CD4-positive, alpha-beta T cell treated with Interleukin-10 for 1 hour (primary cell): ENCODE measurements at regions not wholly inside any gene's neighbourhood (a gene's known extent, or its start where the extent isn't known, plus 50 kb on each side); places are given as distances from the start of the nearest gene placed in this dataset.
"Not testable (repeated sequence)": the region's sequence is repeated elsewhere in the genome, so short reads cannot be mapped to it uniquely, and the experiment has no call there.

Experiments
- DNase-seq: peaks from one replicate; pipeline ENCODE4 v3.0.0-alpha.2; 2020

DNA sequence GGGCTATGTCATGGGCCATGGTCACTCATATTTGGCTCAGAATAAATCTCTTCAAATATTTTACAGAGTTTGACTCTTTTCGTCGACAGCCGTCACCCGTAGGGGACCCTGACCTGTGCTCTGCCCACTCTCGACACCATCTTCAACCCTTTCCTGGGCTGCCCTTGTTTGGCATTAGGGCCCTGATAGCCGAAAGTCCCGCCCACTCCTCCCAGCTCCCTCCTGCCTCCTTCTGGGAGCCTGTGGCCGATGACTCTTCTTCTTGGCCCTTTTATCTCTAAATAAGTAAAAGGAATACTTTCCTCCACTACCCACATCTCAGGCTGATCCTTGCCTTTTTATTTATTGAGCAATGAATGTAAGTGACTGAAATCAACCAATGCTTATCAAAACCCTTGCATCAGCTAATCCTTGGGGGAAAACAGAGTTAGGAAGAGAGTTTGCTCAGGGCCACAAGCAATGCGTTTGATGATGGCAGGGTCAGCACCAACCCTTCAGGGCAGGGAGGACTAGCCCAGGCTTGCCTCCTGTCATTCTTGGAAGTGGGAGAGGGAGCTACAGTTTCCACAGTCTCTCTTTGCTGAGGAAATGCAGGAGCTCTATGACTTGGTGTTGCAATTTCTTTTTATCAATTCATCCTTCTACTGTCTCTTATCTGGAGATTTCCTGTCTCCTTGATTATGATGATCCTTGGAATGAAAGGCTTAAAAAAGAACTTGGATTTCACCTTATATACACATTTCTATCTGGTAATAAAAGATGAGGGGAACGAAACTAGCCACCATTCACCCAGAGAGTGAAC is 218.2 kb upstream of the PODXL start:
- no peak for DNase-seq

DNA sequence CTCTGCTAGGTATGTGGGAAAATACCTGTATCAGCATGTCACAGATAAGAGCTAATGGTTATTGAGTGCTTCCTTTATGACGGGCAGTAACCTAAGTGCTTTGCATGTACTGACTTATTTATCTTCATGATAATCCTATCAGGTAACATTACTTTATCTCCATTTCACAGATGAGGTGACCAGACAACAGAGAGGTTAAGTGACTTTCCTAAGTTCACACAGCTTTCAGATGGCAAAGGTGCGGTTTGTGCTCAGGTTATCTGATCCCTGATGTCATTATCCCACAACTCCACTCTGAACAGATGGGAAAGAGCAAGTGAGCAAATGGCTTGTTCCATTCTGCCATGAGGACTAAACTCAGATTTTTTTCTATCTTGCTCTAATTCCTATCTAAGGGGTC is 217.0 kb upstream of the PODXL start:
- DNase-seq, result no peak

DNA sequence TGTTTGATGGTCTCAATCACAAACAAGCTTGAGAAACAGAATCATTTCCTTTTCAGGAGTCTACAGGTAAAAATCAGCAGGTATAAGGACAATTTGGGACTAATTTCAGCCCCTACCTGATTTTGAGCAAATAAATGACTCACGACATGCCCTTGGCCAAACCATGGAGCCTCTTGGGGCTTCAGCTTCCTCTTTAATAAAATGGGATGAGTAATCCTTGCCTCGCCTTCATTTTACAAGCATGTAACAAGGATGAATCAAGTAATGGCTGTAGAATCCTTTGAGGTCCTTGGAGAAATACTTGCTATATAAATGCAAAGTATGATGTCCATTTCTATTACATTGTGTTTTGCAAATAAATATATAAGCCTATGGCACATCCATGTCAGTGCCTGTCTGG is 212.8 kb upstream of the PODXL start:
- DNase-seq, result no peak

DNA sequence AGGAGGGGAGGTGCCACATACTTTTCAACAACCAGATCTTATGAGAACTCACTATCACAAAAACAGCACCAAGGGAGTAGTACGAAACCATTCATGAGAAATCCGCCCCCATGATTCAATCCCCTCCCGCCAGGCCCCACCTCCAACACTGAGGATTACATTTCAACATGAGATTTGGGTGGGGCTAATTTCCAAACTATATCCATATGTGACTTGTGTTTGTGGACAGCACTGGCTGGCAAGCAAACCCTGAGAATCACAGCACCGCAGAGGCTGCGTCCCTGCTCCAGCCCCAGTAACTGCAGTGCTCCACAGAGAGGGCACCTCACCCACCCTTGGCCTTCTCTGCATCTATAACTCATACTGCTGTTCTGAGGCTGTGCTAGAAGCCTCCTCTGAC is 211.2 kb upstream of the PODXL start:
- no peak for DNase-seq

DNA sequence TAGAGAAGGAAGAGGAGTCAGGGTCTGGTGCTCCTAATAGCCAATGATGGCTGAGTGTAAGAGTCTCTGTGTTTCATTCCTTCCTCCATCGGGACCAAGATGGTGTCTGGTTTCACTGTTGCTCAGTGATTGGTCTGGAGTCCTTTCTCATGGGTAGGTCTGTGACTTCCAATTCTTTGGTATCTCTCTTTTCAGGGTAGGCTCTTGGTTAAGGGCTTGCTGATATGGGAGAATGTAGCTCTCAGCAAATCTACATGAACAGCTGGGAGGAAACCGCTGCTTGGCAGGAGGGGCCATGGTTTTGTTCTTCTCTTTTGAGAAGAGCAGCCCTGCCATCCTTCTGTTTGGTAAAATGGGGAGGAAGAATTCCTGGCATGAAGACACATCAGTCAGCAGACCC is 209.1 kb upstream of the PODXL start:
- no peak for DNase-seq

DNA sequence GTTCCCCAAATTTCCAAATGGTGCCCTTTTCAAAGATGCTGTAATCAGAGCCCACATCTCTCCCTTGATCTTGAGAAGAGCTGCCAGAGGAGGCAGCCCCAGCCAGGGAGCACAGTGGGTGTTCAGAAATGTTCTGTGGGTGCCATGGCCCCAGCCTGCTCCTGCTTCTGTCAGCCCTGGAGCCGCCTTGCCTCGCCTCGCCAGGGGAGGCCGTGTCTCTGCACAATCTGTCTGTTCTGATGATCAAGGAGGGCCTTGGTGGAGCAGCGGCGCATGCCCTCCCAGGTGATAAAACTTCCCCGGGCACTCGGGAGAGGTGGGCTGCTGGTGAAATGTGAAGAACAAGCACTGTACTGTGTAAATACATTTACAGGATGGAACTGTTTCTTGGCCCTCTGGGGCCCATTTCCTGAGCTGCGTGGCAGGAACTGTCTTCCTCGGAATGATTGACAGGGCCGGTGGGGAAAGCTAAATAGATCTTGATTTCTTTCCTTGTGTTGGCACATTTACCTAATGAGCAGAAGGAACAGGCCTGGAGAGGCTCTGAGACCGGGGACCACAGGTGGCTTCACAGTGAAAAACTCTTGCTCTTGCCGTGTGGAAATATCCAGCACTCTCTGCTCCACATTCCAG is 207.8 kb upstream of the PODXL start:
- no peak for DNase-seq

DNA sequence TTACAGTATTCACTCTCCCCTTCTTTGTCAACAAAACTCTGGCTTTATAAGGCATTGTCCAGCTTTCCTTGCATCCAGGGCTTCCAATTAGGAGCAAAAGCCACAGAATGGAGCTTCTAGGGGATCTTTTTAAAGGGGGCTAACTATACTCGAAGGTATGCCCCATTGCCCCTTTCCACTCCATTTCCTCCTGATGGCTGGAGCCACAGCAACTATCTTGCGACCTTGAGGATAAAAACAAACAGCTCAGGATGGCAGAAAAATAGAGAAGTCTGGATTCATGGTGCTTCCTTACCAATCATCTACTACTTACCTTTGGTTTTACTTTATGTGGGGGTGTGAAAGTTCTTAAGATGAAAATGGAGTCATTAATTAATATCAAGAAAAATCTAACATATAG is 206.3 kb upstream of the PODXL start:
- no peak for DNase-seq

DNA sequence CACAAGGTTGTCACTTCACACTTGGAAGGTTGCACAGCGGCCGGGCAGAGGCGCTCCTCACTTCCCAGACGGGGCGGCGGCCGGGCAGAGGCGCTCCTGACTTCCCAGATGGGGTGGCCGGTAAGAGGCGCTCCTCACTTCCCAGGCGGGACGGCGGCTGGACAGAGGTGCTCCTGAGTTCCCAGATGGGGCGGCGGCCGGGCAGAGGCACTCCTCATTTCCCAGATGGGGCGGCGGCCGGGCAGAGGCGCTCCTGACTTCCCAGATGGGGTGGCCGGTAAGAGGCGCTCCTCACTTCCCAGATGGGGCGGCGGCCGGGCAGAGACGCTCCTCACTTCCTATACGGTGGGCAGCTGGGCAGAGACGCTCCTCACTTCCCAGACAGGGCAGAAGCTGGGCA is 199.4 kb upstream of the PODXL start:
- DNase-seq, result not testable (repeated sequence)

DNA sequence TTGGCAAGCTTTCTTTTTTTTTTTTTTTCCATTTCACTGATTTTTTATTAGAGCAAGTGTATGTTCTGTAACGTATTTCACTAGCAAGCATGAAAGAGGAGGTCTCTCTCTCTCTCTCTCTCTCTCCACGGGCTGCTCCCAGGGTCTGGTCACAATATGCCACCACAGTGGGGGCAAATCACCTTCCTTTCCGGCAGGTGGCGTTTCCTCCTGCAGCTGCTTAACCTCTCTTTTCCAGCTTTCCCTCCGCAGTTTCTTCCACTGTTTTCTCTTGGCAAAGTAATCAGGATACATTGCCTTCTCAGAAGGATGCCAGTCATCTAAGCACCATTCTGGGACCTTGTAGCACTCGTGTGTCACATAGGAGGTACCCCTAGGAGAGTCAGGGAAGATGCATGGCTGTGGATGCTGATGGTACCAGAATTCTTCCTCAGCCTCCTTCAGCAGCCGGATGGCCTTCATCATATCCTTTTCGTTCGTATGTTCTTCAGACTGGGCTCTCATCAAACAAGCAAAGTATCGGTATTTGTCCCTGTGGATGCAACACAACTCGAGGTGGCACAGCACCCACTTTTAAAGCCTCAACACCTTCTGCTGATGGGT is 197.3 kb upstream of the PODXL start:
- no peak for DNase-seq

DNA sequence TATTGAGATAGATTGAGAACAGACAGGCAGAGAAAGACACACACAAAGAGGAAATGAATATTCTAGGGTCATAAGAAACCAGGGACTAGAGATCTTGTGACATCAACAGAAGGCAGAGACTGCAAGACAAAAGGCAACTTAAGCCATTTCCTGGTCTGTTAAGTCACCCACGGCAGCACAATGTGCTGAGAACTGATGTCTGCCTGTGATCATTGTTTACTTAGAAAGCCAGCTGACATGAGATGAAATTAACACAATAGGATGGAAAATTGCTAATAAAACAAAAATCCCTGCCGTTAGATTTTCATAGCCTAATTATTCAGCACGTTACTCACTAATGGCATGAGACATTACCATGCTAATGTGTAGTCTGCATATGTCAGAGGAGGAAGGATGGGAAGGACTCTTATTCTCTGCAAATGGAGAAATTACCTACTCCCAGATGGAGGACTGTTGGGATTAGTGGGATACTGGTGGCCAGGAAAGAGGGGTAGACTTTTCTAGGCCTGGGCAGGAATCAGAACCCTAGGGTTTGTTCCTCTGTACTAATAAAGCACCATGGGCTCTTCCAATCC is 191.3 kb upstream of the PODXL start:
- DNase-seq, result no peak

DNA sequence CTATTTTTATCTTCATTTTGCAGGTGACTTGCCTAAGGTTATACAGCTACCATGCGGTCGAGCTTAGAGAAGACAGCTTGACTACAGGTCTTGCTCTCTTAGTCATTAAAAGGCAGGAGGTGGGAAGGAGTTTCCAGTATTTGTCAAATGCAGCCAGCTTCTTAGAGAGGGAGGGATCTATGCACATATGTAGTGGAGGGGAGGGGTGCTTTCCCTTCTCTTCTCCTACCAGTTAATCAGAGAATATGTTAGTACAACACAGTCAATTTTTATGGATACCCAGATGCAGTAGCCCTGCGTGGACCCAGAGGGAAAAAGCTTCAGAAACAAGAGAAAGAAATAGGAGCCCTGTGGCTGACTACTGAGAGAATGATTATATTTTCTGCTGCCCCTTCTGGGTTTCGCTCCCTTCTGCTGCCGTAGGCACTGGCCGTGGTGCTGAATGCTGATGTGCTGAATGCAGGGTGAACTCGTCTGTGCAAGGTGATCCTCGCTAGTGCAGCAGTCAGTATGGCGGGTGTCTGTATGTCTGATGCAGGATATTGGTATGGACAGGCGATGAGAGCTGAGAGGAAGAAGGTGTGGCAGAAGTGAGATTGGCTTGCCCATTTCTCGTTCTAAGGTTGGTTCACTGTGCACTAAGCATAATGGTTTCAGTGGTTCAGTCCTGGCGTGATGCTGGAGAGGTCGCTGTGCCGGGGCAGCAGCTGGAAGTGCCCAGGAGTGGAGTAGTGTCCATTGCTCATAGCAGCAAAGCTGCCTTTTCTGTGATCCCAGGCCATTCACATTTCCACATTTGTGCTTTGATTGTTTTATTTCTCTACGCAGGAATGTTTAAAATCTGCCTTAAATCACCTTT is 189.2 kb upstream of the PODXL start:
- DNase-seq, result no peak

DNA sequence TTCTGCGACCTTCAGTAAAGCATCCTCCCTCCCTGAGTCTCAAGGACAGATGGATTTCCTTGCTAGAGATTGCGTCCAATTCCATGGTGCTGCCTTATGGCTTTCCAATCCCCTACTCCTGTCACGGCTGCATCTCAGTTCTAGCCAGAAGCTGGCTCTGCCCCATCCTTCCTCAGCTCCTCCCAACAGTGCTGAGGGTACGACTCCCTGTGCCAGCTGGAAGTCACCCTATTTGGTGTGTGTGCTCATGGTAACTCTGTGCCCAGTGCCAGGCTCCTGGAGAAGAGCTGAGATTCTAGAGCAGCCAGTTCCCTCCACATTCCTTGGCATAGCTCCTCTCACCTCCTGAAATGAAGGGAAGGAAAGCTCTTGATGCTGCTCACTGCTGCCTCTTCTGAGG is 185.0 kb upstream of the PODXL start:
- no peak for DNase-seq

DNA sequence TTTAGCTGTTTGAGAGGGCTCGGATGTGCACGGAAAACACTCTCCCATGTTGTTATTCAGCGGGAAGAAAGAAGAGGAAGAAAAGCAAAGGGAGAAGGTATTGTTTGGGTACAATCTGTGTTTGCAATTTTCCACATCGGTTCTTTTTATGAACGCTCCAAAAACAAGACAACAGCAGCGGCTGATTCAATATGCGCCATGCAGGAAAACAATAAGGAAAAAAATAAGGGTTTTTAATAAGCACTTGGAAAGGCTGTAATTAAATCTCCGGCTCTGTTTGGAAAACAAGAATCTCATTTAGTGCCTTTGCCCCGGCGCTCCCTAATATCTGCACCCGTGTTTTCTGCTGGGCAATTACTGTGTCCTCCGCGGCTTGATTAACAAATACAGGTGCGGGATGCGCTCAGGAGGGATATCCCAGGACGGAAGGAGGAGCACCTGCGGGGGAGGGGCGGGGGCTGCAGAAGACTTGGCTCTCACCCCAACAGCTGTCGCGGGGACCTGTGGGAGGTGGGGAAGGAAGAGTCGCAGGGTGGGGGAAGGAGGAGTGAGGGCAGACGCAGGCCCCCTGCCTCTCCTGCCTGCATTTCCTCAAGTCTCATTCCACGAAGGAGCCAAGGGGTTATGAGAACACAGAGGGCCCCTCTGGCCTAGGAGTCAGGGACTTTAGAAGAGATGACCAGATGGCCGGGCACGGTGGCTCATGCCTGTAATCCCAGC is 181.5 kb upstream of the PODXL start:
- DNase-seq, result no peak

DNA sequence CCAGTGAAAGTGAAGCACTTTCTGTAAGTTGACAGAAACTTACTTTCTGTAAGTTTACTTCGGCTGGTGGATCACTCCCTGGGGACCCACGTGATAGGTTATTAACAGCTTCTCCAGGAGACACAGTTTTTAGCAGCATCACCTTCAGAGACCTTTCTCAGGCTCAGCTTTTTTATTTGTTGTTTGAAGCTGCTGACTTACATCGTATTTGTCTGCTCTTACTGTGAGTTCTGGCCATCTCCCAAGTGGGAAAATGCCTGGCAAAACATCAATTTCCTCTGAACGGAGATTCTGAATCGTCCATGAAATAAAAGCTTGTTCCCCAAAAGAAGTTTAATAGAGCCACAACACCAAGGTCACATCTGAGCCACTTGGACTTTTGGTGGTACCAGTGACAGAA is 178.7 kb upstream of the PODXL start:
- DNase-seq, result no peak

DNA sequence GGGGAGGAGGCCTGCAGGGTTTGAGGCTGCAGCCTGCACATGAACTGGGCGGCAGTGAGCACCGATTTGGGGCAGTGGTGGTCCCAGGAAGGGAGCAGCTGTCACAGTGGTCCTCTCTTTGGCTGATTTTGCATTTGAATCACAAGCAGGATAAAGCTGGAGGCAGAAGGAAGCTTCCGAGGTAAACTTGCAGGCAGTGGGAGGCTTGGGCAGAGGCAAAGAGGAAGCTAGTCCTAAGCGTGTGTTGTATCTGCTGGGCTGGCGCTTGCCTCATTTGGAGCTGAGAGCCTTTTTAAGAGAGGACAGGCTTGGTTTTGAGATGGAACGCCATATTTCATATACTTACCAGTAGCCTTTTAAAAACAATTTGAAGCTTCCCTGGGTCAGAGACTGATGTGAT is 177.2 kb upstream of the PODXL start:
- no peak for DNase-seq

DNA sequence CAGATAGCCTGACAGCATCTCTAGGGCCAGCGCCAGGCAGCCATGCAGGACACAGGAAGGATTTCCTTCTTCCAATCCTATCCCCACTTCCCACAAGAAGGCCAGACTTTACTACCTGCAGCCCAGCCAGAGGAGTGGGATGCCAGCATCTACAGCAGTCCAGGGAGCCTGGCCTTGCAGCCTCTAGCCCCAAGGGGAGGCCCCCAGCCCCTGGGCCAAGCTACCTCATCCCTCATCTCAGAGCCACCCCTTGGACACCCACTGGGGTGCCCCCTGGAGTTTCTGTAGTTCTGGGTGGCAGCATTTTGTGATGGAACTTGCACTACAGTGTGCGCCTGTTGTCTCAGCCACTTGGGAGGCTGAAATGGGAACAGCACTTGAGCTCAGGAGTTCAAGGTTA is 170.8 kb upstream of the PODXL start:
- no peak for DNase-seq

DNA sequence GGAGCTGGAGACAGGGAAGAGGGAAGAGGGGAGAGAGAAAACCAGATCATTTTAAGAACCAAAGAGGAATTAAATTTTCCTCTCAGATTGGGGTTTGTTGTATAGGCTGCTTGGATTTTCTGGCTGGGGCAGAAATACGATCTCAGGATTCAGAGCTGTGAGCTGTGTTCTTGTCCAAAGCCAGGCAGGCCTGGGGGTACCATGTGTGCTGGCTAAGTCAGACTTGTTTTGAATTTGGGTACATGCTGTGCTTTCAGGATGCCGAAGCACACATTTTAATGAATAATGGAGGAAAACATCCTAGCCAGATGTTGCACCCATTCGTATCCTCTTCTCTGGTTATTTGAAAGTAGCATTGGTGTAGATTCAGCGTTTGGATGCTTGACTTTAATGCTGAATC is 170.3 kb upstream of the PODXL start:
- no peak for DNase-seq

DNA sequence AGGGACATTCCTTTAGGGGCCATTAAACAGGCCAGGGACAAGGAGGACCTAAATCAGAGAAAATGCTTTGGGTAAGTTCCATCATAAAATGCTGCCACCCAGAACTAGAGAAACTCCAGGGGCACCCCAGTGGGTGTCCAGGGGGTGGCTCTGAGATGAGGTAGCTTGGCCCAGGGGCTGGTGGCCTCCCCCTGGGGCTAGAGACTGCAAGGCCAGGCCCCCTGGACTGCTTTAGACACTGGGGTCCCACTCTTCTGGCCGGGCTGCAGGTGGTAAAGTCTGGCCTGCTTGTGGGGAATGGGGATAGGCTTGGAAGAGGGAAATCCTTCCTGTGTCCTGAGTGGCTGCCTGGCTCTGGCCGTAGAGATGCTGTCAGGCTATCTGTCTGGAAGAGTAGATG is 169.6 kb upstream of the PODXL start:
- no peak for DNase-seq

DNA sequence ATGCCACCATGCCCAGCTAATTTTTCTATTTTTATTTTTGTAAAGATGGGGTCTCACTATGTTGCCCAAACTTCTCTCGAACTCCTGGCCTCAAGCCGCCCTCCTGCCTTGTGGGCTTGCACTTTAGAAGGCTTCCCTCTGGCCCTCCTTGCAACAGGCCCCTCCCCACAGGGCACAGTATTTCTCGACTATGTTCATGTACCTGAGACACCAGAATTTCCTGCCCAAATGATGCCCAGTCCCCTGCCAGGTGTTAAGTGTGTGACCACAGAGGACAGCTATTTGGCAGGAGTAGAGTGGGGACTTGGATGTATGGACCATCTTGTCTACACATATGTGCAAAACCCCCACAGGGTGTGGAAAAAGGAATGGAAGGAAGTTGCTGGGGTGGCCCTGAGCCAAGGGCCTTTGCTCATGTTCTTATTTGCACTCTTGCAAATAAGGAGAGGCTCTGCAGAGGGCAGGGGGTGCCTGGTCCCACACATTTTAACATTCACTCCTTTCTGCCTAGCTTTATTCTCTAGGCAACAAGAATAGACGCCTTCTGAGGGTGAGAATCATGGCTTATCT is 168.4 kb upstream of the PODXL start:
- no peak for DNase-seq

DNA sequence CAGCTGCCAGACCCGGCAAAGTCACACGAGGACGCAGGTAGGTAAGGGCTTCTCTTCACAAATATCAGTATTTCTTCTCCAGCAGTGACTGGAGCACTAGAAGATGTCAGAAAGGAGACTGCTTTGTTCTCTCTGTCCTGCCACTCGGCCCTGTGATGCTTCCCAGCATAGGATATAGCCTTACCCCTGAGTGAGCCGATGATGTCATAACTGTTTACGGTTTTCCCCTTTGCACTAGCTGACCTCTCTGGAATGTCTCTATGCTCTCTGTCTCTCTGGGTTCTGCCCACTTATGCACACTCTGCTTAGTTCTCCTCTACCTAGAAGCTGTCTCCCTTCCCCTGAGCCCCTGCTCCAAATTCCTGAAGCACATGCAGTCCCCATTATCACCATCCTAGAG is 167.5 kb upstream of the PODXL start:
- no peak for DNase-seq

DNA sequence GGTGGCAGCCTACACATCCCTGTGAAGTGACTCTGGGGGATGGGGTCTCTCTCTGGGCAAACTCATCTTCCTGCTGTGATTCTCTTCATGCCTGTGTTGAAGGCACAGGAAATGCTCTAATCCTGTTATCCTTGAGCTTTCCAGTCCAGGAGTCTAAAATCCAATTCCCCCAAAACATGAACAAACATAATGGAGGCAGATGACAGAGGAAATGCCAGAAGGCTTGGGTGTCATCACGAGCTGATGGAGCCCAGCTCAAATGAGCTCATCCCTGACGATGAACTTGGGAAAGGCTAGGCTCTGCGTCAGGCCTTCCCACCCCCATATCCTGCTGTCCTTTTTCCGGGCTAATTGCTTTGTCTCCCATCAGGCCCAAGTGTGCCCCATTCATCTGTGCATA is 165.9 kb upstream of the PODXL start:
- DNase-seq, result no peak

DNA sequence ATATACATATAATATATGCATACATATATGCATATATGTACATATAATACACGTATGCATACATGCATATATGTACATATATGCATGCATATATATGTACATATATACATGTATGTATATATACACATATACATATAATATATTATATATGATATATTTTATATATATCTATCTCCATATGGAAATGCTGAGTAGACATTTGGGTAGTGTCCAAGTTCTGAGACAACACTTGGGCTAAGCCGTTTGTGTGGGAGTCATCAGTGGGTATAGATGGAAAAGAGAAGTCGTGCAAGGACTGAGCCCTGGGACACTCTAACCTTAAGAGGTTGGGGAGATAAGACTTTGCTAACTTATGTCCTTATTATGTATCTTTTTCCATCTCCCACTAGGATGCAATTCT is 165.2 kb upstream of the PODXL start:
- DNase-seq, result no peak
